ENCODE measurements at regions not wholly inside any gene's neighbourhood (a gene's known extent, or its start where the extent isn't known, plus 50 kb on each side); places are given as distances from the start of the nearest gene placed in this dataset.

DNA sequence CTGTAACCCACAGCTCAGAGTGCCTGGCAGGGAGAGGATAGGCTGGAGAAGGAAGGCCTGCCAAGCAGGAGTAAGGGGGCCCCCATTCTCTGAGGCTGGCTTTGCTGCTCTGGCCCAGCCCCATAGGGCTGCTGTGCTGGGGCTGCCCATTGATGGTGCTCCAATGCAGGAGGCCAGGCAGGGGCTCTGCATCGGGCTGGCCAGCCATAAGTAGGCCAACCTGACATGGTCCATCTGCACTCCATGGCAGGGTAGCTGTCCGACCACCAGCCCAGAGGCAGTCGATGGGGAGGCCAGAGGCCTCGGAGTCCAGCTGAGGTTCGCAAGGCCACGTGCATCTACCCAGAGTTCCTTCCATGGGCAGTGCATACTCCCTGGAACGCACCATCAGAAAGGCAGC, 75.0 kb upstream of the PITX1 start:
- no peak for TF ChIP-seq CTCF (optimal IDR thresholded peaks at IDR 0.05 in 1 of 3, IDR thresholded peaks at IDR 0.05 in 1 of 3, conservative IDR thresholded peaks at IDR 0.05 in 1 of 3; ENCODE audit: extremely low read depth in 1 of 3, insufficient read depth in 2 of 3, low read length in 3 of 3)
- no peak for TF ChIP-seq EZH2 (IDR thresholded peaks at IDR 0.05; ENCODE audit: low read length)
